GM18873 (cell line): ENCODE measurements at regions not wholly inside any gene's neighbourhood (a gene's known extent, or its start where the extent isn't known, plus 50 kb on each side); places are given as distances from the start of the nearest gene placed in this dataset.
"Not testable (repeated sequence)": the region's sequence is repeated elsewhere in the genome, so short reads cannot be mapped to it uniquely, and the experiment has no call there.

Source experiments
- ATAC-seq: cut with Tn5 transposase; IDR thresholded peaks from one replicate; pipeline ENCODE4 v1.9.1; 2021; ENCODE audit warnings: mild to moderate bottlenecking, moderate library complexity, moderate number of reproducible peaks; ENCODE audit not compliant: unreplicated experiment, low FRiP score

- no peak for ATAC-seq
Measured at GRCh38 chr1:66455446-66455845, 78.5 kb upstream of the SGIP1 start.

DNA sequence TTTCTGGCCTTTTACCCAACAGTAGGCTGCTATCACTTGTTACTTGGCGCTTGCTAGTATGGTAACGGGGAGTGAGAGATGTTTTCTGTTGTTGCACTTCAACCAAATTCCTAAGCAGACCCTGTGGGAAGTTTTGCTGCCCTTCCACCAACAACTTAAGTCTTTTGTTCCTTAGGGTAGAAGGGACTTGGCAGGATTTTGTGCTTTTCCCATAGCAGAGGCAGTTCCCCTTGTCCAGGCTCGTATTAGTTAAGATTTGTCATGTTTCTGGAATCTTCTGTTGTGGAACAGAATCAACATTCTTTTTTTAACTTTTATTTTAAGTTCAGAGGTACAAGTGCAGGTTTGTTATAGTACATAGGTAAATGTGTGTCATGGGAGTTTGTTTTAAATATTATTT, 73.2 kb upstream of the SGIP1 start:
- ATAC-seq: no peak

DNA sequence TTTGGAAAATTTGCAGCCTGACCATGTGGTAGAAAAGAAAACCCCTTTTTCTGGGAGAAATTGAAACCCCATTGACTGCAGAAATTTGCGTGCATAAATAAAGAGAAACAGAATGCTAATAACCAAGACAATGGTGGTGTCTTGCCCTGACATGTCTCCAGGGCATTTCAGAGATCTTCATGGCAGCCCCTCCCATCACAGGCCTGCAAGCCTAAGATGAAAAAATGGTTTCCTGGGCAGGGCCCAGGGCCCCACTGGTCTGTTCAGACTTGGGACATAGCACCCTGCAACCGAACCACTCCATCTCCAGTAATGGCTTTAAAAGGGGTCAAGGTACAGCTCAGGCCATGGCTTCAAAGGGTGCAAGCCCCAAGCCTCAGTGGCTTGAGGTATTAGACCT, 71.6 kb upstream of the SGIP1 start:
- ATAC-seq: no peak

DNA sequence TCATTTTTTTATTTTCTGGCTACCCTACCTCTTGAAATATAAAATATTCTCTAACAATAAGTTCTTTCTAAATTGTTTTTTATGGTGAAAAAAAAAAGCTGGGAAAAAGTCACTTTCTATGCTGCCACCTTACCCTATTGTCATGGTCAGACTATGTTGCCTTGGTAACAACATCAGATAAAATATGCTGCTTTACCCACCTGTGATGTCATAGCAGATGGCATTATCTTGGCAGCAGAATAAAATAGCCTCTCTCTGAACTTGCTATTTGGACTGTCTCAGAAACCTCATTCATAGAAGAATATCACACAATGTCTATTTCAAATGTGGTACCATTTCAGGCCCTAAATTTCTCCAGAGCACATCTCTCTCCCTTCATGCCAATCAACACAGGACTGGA, 69.6 kb upstream of the SGIP1 start:
- no peak for ATAC-seq

- no peak for ATAC-seq
Measured at GRCh38 chr1:66464802-66465201, 69.2 kb upstream of the SGIP1 start.

- not testable (repeated sequence) for ATAC-seq
Measured at GRCh38 chr1:66466695-66467094, 67.3 kb upstream of the SGIP1 start.

DNA sequence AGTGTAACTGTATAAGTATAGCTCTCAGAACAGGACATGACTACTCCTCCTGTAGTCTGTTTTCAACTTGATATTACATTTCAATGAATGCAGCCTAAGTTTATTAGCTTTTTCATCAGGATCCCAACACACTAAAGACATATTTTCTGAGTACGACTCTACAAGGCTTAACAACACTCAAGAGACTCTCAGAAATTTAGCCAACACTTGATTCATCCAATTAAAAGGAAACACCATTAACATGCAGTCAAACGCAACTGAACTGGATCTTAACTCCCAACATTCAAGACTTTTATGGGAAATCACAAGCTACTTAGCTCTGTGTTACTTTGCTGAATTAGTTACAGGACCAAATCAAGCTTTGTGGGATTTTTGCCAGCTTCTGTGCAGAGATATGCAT, 65.2 kb upstream of the SGIP1 start:
- ATAC-seq: no peak

GRCh38 chr1:66475940-66476339, 58.0 kb upstream of the SGIP1 start:
- ATAC-seq: no peak

GRCh38 chr1:66476774-66477173, 57.2 kb upstream of the SGIP1 start:
- no peak for ATAC-seq

GRCh38 chr1:66478116-66478515, 55.8 kb upstream of the SGIP1 start:
- no peak for ATAC-seq

DNA sequence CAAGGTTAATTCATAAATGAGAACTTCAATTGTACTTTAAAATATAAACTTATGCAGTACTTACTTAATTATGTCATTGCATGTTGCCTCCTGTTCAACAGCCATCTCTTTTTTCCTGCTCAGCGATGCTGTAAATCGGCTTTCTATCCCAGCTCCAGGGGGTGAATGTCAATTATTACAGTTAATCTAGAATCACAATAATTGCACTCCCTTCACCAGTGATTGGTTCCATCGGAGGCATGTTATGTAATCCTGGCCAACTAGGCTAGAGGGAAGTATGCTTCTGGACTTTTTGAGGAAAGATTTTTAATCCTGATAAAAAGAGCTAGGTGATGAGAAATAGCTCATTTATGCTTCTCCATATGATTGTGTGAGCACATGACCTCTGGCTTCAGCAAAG, 53.8 kb upstream of the SGIP1 start:
- ATAC-seq: no peak

DNA sequence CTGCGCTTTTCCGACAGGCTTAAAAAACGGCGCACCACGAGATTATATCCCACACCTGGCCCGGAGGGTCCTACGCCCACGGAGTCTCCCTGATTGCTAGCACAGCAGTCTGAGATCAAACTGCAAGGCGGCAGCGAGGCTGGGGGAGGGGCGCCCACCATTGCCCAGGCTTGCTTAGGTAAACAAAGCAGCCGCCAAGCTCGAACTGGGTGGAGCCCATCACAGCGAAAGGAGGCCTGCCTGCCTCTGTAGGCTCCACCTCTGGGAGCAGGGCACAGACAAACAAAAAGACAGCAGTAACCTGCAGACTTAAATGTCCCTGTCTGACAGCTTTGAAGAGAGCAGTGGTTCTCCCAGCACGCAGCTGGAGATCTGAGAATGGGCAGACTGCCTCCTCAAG, 52.7 kb upstream of the SGIP1 start:
- not testable (repeated sequence) for ATAC-seq
